GM19438 (cell line): ENCODE measurements at regions not wholly inside any gene's neighbourhood (a gene's known extent, or its start where the extent isn't known, plus 50 kb on each side); places are given as distances from the start of the nearest gene placed in this dataset.

Experiments
- ATAC-seq: cut with Tn5 transposase; IDR thresholded peaks from one replicate; pipeline ENCODE4 v1.9.1; 2021; ENCODE audit warnings: low read depth; ENCODE audit not compliant: unreplicated experiment

- no peak for ATAC-seq
These were observed 128.6 kb upstream of the SNX19 start for GRCh38 chr11:131044851-131045250.

GRCh38 chr11:131052367-131052766 is 136.1 kb upstream of the SNX19 start:
- ATAC-seq: no peak

DNA sequence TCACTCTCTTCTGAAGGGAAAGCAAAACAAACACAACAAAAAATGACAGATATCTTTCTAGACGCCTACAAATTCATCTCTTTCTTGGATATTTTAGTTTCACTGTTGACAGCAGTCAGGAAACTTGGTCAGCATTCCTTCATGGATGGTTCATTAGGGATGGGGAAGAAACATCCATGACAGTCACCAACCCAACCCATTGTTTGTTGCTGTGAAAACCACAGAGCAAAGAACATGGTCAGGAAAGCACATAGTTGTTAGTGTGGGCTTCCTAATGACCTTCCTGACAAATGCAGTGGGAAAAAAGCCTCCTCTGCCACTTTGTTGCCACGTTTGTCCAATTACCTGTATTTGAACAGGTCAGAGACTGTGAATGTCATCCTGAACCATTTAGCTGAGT is 139.8 kb upstream of the SNX19 start:
- ATAC-seq: no peak

- ATAC-seq: no peak
These were observed 147.4 kb upstream of the SNX19 start for GRCh38 chr11:131063638-131064037.

DNA sequence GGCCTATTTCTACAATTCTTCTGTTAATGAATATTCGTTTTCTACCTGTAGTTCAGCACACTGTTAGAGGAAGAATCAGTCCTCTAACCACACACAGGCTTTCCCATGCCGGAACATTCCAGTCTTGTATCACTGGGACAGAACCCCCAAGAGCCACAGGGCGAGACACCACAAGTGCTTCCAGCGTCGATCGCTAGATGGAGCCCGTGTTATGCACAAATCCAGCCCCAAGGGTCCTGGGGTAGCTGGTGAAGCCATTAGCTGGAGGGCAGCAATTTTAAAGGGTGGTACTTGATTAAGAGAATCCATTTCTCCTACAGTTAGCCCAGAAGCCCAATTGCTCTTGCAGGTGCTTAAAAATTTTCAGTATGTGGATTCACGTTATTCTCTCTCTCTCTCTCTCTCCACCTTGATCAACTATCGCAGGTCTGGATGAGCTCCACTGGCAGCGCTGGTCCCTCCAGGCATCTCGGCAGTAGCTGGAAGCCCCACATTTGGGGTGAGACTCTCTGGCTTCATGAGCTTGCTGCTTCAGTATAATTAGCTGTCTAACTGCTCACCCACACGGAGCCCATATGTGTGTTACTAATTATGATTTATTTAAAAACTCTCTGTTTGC is 148.2 kb upstream of the SNX19 start:
- peak; percentile 93 for ATAC-seq

DNA sequence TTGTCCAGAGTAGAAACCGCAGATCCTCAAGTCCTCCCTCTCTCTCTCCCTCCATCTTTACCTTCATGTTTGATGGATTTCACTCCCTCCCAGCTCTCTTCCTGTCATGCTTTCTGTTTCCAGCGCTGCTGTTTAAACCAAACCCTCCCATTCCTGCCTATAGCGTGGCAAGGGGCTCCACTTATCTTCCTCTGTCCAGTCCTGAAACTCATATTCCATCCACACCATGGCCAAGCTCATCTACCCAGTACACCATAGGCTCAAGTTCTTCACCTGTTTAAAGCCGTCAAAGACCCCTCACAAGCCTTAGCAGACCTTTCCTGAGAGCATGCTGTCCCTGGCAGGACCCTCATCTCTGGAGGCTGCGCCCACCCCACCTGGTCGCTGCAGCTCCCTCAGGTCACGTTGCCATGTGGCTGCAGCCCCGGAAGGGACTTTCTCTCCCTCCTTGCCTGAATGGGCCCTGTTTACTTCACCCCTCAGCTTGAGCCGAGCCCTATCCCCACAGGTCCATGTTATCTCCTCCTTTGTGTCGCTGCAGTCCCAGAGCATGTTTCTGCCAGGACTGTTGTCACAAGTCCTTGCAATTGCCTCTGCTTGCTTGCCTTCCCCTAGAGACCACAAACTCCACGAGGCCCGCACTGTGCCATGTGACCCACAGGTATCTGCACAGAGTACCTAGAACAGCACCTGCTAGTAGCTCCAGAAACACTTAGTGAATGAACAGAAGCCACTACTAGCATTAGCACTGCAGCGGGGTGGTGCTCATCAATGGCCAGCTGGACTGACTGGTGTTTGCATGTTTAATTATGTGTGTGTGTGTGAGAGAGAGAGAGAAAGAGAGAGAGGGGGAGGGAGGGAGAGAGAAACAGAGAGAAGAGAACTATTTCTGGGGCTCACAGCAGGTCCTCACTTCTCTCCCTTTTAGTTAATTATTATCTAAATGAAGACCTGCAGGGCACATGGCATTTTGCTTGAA is 149.4 kb upstream of the SNX19 start:
- no peak for ATAC-seq

- no peak for ATAC-seq
These were observed 150.3 kb upstream of the SNX19 start for GRCh38 chr11:131066551-131066950.

GRCh38 chr11:131070365-131070764 is 154.1 kb upstream of the SNX19 start:
- no peak for ATAC-seq

GRCh38 chr11:131073167-131073566 is 156.9 kb upstream of the SNX19 start:
- ATAC-seq: no peak

GRCh38 chr11:131074573-131074972 is 158.3 kb upstream of the SNX19 start:
- no peak for ATAC-seq

GRCh38 chr11:131077340-131077739 is 161.1 kb upstream of the SNX19 start:
- no peak for ATAC-seq

GRCh38 chr11:131079036-131079435 is 162.8 kb upstream of the SNX19 start:
- no peak for ATAC-seq

GRCh38 chr11:131089727-131090245 is 173.5 kb upstream of the SNX19 start:
- no peak for ATAC-seq

- ATAC-seq: no peak
These were observed 176.2 kb upstream of the SNX19 start for GRCh38 chr11:131092469-131092868.

DNA sequence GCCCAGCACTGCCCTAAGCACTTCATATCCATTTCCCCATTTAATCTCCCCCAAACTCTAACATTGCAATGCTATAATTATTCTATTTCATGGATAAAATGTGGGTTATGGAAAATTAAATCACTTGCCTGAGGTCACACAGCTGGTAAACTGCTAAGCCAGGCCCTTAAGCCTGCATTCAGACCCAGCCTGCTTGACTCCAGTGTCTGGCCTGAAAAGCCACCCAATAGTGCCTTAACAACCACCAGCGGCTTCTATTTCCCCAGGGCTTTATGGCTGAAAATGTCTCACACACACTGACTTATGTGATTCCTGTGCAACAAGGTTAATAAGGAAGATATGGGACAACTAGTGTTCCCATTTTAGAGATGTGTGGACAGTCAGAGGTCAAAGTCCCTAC is 178.5 kb upstream of the SNX19 start:
- no peak for ATAC-seq

GRCh38 chr11:131095511-131096185 is 179.4 kb upstream of the SNX19 start:
- no peak for ATAC-seq

GRCh38 chr11:131099013-131099412 is 182.7 kb upstream of the SNX19 start:
- ATAC-seq: no peak

DNA sequence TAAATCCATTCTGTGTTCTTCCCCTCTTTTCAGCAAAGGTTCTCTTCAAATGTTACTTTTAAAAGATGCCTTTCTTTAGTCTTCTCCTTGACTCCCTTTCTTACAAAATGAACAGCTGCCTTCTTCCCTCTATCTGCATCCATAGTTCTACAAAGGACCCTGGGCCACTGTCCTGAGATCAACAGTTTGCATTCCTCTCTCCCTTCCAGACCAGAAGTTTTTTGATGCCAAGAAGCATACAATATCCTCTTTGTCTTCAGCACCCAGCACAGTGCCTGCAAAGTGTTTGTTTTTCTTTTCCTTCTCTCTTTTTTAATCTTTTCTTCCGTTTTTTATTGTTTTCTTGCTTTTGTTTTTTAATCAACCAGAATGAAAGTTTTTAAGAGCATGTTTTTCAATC is 183.5 kb upstream of the SNX19 start:
- no peak for ATAC-seq

GRCh38 chr11:131108760-131109159 is 192.5 kb upstream of the SNX19 start:
- no peak for ATAC-seq

GRCh38 chr11:131109257-131109656 is 193.0 kb upstream of the SNX19 start:
- no peak for ATAC-seq

- ATAC-seq: no peak
These were observed 193.5 kb upstream of the SNX19 start for GRCh38 chr11:131109790-131110189.
